Dermis blood vessel endothelial cell (primary cell): ENCODE measurements at regions not wholly inside any gene's neighbourhood (a gene's known extent, or its start where the extent isn't known, plus 50 kb on each side); places are given as distances from the start of the nearest gene placed in this dataset.
A peak's percentile ranks its signal among the peaks of the same experiment; 100 is the strongest.
"Not testable (repeated sequence)": the region's sequence is repeated elsewhere in the genome, so short reads cannot be mapped to it uniquely, and the experiment has no call there.

Experiments used
- DNase-seq: peaks from one replicate; pipeline ENCODE4 v3.0.0; 2010

GRCh38 chr3:99298661-99299060 lies 339.7 kb upstream of the COL8A1 start:
- DNase-seq = no peak

DNA sequence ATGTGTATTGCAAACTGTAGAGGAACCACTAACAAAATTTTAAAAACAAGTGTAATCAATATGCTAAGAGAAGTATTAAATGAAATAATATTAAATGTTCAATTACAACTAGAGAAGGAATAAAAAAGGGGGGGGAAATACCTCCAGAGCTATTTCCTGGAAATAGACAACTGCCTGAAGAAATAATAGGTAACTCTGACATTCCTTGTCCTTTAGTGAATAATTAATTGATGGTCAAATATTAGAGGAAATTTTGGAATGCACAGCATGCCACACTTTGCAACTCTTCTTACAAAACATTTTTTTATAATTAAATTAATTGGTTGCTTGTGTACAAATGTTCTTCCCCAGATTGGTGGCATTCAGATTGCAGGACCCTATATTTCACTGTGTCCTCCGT lies 342.6 kb upstream of the COL8A1 start:
- DNase-seq = no peak

DNA sequence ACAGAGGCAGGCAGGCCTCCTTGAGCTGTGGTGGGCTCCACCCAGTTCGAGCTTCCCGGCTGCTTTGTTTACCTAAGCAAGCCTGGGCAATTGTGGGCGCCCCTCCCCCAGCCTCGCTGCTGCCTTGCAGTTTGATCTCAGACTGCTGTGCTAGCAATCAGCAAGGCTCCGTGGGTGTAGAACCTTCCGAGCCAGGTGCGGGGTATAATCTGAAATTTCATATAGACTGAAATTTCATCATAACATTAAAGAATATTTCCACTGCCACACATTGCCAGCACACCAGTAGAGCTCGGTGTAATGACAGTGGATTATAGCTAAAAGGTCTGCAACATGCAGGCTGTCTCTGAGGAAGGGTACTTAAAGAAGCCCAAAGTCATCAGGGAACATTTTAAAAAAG lies 344.3 kb upstream of the COL8A1 start:
- not testable (repeated sequence) for DNase-seq

DNA sequence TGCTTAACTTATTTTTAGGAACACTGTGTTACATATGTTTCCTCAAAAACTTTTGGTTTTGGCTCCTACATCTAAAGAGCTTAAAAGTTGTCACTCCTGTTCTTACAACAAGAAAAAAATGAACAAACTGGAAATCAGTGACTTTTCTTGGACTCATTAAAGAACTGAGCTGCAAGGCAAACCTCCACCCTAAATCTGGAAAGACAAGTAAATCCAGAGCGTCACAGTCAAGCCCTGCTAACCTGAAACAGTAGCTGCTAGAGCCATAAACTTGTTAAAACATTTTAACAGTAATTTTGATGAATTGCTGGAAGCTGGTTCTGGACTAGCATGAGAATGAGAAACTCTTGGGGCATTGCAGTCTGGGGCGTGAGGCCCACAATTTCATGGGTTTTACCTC lies 350.5 kb upstream of the COL8A1 start:
- no peak for DNase-seq

GRCh38 chr3:99286266-99286845 lies 352.0 kb upstream of the COL8A1 start:
- DNase-seq = peak; percentile 37

DNA sequence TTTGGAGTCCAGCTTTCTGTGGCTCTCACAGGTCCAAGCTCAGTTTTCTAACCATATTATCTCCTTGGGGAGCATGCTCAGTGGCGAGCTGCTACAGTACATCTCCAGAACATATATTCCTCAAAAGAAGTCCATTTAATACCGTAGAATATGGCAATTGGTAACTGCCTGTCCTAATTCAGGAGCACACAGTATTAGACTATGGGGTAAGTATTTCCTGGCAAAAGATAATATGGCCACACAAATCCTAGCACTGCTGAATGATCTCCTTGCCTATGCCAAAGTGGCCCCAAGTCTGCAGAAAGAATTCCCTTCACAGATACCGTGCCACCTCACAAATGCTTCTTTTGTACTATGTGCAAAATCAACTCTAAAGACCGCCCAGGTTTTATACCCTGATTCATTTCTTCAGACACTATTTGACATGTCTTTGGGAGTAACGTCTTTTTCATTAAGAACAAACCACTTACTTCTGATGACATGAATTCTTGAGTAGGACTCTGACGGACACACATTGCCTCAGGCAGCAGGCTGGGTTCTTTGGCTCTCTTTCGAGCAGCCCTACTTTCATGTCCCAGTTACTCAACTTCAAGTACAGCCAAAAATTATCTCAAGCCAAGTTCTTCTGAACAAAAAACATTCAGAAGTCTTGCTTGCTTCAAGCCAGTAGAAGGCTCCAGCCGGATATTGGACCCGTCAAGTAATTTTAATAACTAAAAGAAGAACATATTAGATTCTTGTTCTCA lies 368.3 kb upstream of the DCBLD2 start:
- DNase-seq = no peak

DNA sequence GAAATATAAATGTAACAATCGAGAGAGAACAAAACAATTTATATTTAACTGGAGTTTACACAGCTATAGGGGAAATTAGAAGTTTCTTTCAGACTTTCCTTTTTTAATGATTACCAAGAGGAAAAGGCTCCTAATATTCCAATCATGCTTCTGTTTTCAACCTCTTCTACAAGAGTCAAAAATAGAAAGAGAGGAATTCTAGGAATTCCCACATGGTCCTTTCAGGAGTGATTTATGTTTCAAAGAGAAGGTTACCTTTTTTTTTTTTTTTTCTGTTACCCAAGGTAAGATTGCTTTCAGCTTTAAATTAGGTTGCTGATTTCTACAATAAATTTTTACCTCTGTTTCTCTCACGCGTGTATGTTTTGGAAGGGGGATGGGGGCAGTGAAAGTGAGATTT lies 355.3 kb upstream of the DCBLD2 start:
- no peak for DNase-seq

- no peak for DNase-seq
Observed at GRCh38 chr3:99253963-99254355, 352.5 kb upstream of the DCBLD2 start.

DNA sequence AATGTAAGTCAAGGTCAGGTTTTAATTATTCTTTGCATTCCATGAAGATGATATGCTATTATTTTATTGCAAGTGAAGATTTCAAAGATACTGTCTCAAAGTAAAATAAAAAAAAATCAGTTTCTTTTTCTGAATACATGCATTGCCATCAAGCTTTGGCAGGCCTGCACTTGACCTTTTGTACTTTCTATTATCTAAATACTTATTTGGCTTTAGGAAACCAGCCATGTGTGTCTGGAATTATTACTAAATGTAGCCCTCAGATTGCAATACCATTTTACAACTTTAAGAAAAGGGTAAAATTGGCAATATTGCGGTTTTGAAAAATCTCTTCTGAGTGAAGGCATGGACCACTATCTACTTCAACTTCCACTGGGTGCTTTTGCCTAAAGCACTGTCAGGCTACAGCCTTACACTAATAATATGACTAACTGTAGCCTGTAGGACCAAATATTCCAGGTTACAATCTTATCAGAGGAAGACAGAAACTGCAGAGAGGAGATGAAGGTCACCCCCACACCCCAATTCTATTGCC lies 349.4 kb upstream of the DCBLD2 start:
- DNase-seq = no peak

DNA sequence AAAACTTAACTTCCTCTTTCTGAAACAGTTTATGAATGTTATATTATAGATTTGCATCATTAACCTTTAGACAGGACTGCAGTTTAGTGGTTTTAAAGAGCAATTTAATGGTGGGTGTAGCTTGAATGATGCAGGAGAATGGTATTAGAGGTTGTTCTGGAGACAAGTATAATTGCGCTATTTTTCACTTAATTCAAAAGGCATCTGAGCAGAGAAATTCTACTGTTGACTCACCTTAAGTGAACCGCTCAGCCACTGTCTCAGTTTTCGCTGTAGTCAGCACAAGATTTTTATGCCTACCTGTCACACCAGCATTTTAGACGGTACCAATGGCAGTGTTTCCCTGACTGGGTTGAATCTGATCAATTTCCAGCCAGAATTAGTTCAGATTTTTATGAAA lies 348.8 kb upstream of the DCBLD2 start:
- DNase-seq = no peak

- no peak for DNase-seq
Observed at GRCh38 chr3:99249627-99250026, 348.1 kb upstream of the DCBLD2 start.

- DNase-seq = no peak
Observed at GRCh38 chr3:99248913-99249312, 347.4 kb upstream of the DCBLD2 start.

DNA sequence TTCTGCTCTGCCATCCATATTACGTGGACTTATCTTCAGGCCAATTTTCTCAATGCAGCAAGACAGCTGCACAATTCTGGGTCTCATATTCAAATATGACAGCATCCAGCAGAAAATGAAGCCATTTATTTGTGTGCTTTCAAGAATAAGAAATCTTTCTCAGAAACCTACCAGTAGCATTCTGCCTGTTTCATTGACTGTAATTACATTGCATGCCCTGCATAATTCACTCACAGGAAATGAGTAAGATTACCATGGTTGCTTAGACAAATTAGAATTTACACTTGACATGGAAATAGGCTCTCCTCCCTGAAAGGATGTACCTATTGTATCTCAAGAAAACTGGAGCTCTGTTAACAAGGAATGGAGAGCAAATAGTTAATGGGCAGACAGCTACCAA lies 346.6 kb upstream of the DCBLD2 start:
- peak; percentile 53 for DNase-seq

DNA sequence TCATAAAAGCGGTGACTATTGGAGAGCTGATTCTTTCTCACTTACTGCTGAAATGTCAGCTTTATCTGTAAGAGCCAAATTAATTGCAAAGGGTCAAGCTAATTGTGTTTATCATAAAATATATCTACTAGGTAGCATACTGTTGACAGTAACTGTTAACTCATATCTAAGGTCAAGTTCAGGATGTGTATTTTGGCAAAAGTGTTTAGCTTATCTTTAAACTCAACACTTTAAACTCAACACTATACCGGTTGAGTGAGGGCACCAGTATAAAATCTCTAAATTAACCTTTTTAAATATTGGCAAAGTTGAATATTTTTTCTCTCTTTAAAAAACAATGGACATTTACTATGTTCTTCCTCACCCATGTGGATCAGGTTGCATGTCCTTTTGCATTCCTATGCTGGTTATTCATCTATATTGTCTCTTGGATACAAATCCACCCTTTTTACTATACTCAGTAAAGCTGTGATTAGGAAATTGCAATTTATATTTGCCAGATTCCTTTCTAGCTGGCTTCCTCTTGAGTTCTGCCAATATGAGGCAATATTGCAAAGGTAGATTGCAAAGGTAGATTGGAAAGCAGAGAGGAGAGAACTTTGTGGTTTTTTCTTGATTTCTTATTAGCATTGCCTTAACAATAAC lies 344.6 kb upstream of the DCBLD2 start:
- peak; percentile 6 for DNase-seq

GRCh38 chr3:99242271-99242670 lies 340.8 kb upstream of the DCBLD2 start:
- DNase-seq = no peak

- no peak for DNase-seq
Observed at GRCh38 chr3:99240700-99241099, 339.2 kb upstream of the DCBLD2 start.

GRCh38 chr3:99236576-99236975 lies 335.1 kb upstream of the DCBLD2 start:
- DNase-seq = no peak

GRCh38 chr3:99232696-99233095 lies 331.2 kb upstream of the DCBLD2 start:
- no peak for DNase-seq

DNA sequence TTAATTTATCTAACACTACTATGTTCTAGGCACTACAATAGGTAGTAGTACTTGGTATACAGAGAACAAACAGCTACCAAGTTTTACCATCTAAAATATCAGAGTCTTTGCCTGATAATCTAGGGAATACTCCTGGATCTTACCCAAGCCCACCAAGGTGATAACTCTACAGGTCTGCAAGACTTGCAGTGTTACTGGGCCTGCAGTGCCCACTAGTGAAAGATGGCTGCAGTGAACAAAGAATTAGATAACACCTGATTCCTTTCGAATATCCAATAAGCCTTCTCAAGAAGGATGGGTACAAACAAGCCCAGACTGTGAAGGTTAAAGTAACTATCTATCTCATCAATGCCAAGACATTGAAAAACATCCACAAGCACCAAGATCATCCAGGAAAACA lies 317.0 kb upstream of the DCBLD2 start:
- DNase-seq = no peak

DNA sequence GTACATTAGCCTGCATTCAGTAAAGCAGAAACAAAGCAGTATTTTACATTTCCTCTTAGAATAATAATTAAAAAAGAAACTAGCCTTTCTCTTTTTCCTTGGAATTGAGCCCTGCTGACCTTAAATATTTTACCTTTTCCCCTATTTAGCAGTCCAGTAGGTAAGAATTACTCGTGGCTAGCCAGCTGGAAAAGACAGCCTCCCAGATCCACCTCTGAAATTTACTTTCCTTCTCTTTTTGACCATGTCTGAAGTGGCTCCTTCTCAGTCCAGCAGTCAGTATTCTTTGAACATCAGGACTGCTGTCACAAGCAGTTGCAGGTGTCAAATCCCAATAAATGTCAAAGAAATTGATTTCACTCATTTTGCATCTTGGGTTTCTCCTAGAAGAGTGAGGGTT lies 311.5 kb upstream of the DCBLD2 start:
- DNase-seq = no peak

GRCh38 chr3:99211309-99211708 lies 309.8 kb upstream of the DCBLD2 start:
- no peak for DNase-seq

DNA sequence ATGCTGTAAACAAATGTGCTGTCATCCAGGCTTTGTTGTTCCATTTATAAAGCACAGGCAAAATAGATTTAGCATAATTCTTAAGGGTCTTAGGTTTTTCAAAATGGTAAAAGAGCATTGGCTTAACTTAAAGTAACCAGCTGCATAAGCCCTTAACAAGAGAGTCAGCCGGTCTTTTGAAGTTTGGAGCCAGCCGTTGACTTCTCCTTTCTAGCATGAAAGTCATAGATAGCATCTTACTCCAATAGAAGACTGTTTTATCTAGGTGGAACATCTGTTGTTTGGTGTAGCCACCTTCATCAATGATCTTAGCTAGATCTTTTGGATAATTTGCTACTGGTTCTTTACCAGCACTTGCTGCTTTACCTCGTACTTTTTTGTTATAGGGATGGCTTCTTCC lies 297.5 kb upstream of the DCBLD2 start:
- no peak for DNase-seq

GRCh38 chr3:99191186-99191585 lies 289.7 kb upstream of the DCBLD2 start:
- no peak for DNase-seq

DNA sequence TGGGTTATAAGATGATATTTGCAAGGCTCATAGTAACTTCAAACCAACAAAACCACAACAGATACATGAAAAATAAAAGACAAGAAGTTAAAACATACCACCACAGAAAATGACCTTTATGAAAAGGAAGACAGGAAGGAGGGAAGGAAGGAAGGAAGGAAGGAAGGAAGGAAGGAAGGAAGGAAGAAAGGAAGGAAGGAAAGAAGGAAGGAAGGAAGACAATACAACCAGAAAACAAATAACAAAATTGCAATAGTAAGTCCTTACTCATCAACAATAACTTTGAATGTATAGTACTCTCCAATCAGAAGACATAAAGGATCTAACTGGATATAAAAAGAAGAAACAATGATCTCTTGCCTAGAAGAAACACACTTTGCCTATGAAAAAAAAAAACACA lies 287.4 kb upstream of the DCBLD2 start:
- DNase-seq = no peak
